Lung (tissue), 11 donors: ENCODE measurements at regions not wholly inside any gene's neighbourhood (a gene's known extent, or its start where the extent isn't known, plus 50 kb on each side); places are given as distances from the start of the nearest gene placed in this dataset.

Source experiments
- ATAC-seq: fragments of 200-7000 bp; cut with Tn5 transposase; one replicate; pipeline ENCODE4 v1.9.1; 2020; ENCODE audit warnings: moderate number of reproducible peaks; ENCODE audit not compliant: insufficient read depth, low FRiP score
- DNase-seq, 3 donors: peaks; one replicate each; pipeline ENCODE4 v3.0.0-alpha.2; 2013 to 2017
- H3K27ac ChIP-seq, 2 donors: one replicate each; pipeline ENCODE4 v1.5.1; 2013; ENCODE audit warnings: mild to moderate bottlenecking in 2 of 2, moderate library complexity in 2 of 2, control low read depth in 1 of 2, inconsistent platforms in 1 of 2, low read depth in 1 of 2, low read length in 1 of 2
- H3K27me3 ChIP-seq, 3 donors: one replicate each; pipeline ENCODE4 v1.5.1; 2013; ENCODE audit warnings: low read length in 2 of 3; ENCODE audit not compliant: control insufficient read depth in 3 of 3, insufficient read depth in 3 of 3
- H3K36me3 ChIP-seq, 4 donors: one replicate each; pipeline ENCODE4 v1.5.1; 2013; ENCODE audit warnings: low read length in 4 of 4, mild to moderate bottlenecking in 1 of 4, moderate library complexity in 1 of 4; ENCODE audit not compliant: control insufficient read depth in 4 of 4, insufficient read depth in 4 of 4
- H3K4me1 ChIP-seq, 5 donors: one replicate each; pipeline ENCODE4 v1.5.1; 2013; ENCODE audit warnings: low read length in 5 of 5, mild to moderate bottlenecking in 2 of 5, moderate library complexity in 1 of 5; ENCODE audit not compliant: control insufficient read depth in 5 of 5, insufficient read depth in 5 of 5
- H3K4me3 ChIP-seq: one replicate; pipeline ENCODE4 v1.5.1; 2013; ENCODE audit warnings: mild to moderate bottlenecking, control low read depth, moderate library complexity
- H3K9ac ChIP-seq, 2 donors: one replicate each; pipeline ENCODE4 v1.5.1; 2013; ENCODE audit warnings: low read length in 2 of 2, control low read depth in 1 of 2; ENCODE audit not compliant: insufficient read depth in 1 of 2
- H3K9me3 ChIP-seq, 4 donors: one replicate each; pipeline ENCODE4 v1.5.1; 2013; ENCODE audit warnings: low read length in 3 of 4, mild to moderate bottlenecking in 1 of 4, moderate library complexity in 1 of 4; ENCODE audit not compliant: control insufficient read depth in 4 of 4, insufficient read depth in 3 of 4
- CTCF ChIP-seq: IDR thresholded peaks from 2 replicates; pipeline ENCODE4 v1.5.1; 2012; ENCODE audit warnings: mild to moderate bottlenecking; ENCODE audit errors: control extremely low read depth, extremely low read depth
- WGBS, 2 donors: extraction: QIAGEN DNeasy Blood & Tissue Kit; methylation state at CpG; one replicate each; pipeline ENCODE4 v1.1.7; 2013; 5-methylcytosine and 5-hydroxymethylcytosine counted together
- donor health status: control.
- donor health status: control.
- donor health status: Bipolar disorder and iron deficiency.
- donor health status: healthy.
- donor health status: DM: yes; HTN: yes; CAD: no.

- TF ChIP-seq CTCF = no peak
- no peaks in the 10 kb centered on the region for H3K36me3 ChIP-seq
- H3K4me1 ChIP-seq = no peaks in the 10 kb centered on the region
- H3K27ac ChIP-seq = no peak overlapping the region
- no peak for ATAC-seq
- H3K4me3 ChIP-seq = no peak overlapping the region
- no peaks in the 10 kb centered on the region for H3K27me3 ChIP-seq
- DNase-seq = no peak
- H3K9me3 ChIP-seq = no peaks in the 10 kb centered on the region
- H3K9ac ChIP-seq = no peak overlapping the region
- WGBS, 2 donors = 51 to 56% methylated on average over 4 of the region's 4 CpGs
These were observed 260.9 kb upstream of the USP15 start for GRCh38 chr12:61999311-61999710.

GRCh38 chr12:62001424-62001823, 258.8 kb upstream of the USP15 start:
- DNase-seq = no peak
- no peak overlapping the region for H3K9ac ChIP-seq
- 95 to 96% methylated on average over 6 of the region's 6 CpGs for whole genome bisulfite sequencing, 2 donors
- ATAC-seq = no peak
- no peaks in the 10 kb centered on the region for H3K27me3 ChIP-seq
- no peak overlapping the region for H3K27ac ChIP-seq
- H3K4me1 ChIP-seq = no peaks in the 10 kb centered on the region
- no peaks in the 10 kb centered on the region for H3K36me3 ChIP-seq
- no peak for TF ChIP-seq CTCF
- no peaks in the 10 kb centered on the region for H3K9me3 ChIP-seq
- no peak overlapping the region for H3K4me3 ChIP-seq

- no peaks in the 10 kb centered on the region for H3K9me3 ChIP-seq
- TF ChIP-seq CTCF = no peak
- no peak for DNase-seq
- no peaks in the 10 kb centered on the region for H3K4me1 ChIP-seq
- no peak overlapping the region for H3K27ac ChIP-seq
- H3K4me3 ChIP-seq = no peak overlapping the region
- H3K27me3 ChIP-seq = no peaks in the 10 kb centered on the region
- ATAC-seq = no peak
- WGBS, 2 donors = 91 to 92% methylated on average over 1 of the region's 1 CpG
- no peaks in the 10 kb centered on the region for H3K36me3 ChIP-seq
- no peak overlapping the region for H3K9ac ChIP-seq
These were observed 257.0 kb upstream of the USP15 start for GRCh38 chr12:62003226-62003625.

GRCh38 chr12:62003701-62004100, 256.5 kb upstream of the USP15 start:
- no peak for ATAC-seq
- TF ChIP-seq CTCF = no peak
- H3K27ac ChIP-seq = no peak overlapping the region
- H3K9me3 ChIP-seq = no peaks in the 10 kb centered on the region
- no peaks in the 10 kb centered on the region for H3K36me3 ChIP-seq
- WGBS, 2 donors = 33 to 67% methylated on average over 2 of the region's 2 CpGs
- no peak overlapping the region for H3K9ac ChIP-seq
- no peak overlapping the region for H3K4me3 ChIP-seq
- no peaks in the 10 kb centered on the region for H3K4me1 ChIP-seq
- no peaks in the 10 kb centered on the region for H3K27me3 ChIP-seq
- DNase-seq = no peak
